ACC112 (cell line): ENCODE measurements at regions not wholly inside any gene's neighbourhood (a gene's known extent, or its start where the extent isn't known, plus 50 kb on each side); places are given as distances from the start of the nearest gene placed in this dataset.

Source experiments
- H2AFZ ChIP-seq: fragments of 200-600 bp; sonication (generic); one replicate; pipeline ENCODE4 v1.6.0; 2017; ENCODE audit warnings: antibody characterized with exemption, low read length; ENCODE audit not compliant: unreplicated experiment
- H3K27ac ChIP-seq: fragments of 200-600 bp; sonication (generic); 2 replicates; pipeline ENCODE4 v1.5.1; 2014; ENCODE audit warnings: low read depth, mild to moderate bottlenecking, antibody characterized with exemption, low read length, moderate library complexity
- H3K27me3 ChIP-seq: fragments of 200-600 bp; sonication (generic); 2 replicates; pipeline ENCODE4 v1.6.1; 2014; ENCODE audit warnings: mild to moderate bottlenecking, antibody characterized with exemption, low read length, moderate library complexity, mixed read lengths; ENCODE audit not compliant: insufficient read depth
- H3K36me3 ChIP-seq: fragments of 200-600 bp; sonication (generic); 2 replicates; pipeline ENCODE4 v1.6.1; 2016; ENCODE audit warnings: mild to moderate bottlenecking, antibody characterized with exemption, low read length, moderate library complexity, mixed read lengths; ENCODE audit not compliant: insufficient read depth
- H3K4me1 ChIP-seq: fragments of 200-600 bp; sonication (generic); one replicate; pipeline ENCODE4 v1.6.1; 2016; ENCODE audit warnings: low read length, mixed read lengths; ENCODE audit not compliant: insufficient read depth, unreplicated experiment, control insufficient read depth
- H3K4me3 ChIP-seq: fragments of 200-600 bp; sonication (generic); 2 replicates; pipeline ENCODE4 v1.5.1; 2014; ENCODE audit warnings: mild to moderate bottlenecking, low read depth, low read length
- H3K79me2 ChIP-seq: fragments of 200-600 bp; sonication (generic); one replicate; pipeline ENCODE4 v1.6.0; 2016; ENCODE audit warnings: low read length; ENCODE audit not compliant: control insufficient read depth, unreplicated experiment, insufficient read depth

DNA sequence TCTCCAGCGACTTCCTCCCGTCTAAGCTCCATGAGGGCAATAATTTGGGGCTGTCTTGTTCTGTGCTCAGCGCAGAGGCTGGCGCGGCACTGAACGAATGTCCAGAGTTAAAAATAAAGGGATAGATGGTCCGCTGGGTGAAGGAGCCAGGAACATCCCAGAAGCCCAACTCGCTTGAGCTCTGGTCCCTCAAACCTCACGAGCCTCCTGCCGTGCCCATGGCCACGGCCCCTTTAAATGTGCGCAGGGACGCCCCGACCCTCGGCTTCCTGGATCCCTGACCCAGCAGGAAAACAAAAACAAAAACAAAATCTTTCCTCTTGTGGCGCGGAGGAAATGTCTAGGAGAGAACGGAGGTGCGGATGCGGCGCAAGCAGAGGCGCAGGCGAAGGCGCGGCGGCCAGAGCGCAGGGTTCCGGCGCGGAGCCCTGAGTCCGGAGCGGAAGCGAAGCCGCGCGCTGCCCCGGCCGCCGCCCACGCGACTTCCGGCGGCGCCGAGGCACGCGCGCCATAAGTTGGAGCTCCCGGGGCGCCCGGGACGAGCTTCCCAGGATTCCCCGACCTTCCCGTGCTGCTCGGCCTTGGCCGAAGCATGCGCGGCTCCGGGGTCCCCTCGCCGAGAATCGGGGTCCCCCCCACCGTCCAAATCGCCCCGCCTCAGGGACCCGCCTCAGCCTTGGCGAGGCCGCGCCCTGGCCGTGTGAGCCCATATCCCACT is 52.9 kb upstream of the WNT7A start:
- Histone ChIP-seq H3K79me2 (no peaks in the 10 kb centered on the region), H3K27ac (no peak overlapping the region), H3K27me3 (no peaks in the 10 kb centered on the region), H3K36me3 (no peaks in the 10 kb centered on the region), H2AFZ (no peak overlapping the region), H3K4me3 (peak overlapping the region; percentile 66), H3K4me1 (no peaks in the 10 kb centered on the region)

DNA sequence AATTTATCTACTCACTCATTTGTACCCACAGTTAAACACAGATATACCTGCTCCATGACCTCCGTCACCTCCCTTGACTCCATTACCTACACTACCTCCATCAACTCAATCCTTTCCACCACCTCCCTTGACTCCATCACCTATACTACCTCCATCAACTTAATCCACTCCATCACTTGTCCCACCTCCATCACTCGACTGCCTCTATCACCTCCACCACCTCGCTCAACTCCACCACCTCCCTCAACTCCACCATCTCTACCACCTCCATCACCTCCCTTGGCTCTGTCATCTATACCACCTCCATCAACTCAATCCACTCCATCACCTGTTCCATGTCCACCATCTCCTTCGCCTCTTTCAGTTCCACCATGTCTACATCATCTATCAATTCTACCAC is 51.3 kb upstream of the WNT7A start:
- Histone ChIP-seq H3K36me3 (no peaks in the 10 kb centered on the region), H3K27me3 (no peaks in the 10 kb centered on the region), H3K4me1 (no peaks in the 10 kb centered on the region), H2AFZ (no peak overlapping the region), H3K79me2 (no peaks in the 10 kb centered on the region), H3K4me3 (no peak overlapping the region), H3K27ac (no peak overlapping the region)
